ENCODE measurements at regions not wholly inside any gene's neighbourhood (a gene's known extent, or its start where the extent isn't known, plus 50 kb on each side); places are given as distances from the start of the nearest gene placed in this dataset.

DNA sequence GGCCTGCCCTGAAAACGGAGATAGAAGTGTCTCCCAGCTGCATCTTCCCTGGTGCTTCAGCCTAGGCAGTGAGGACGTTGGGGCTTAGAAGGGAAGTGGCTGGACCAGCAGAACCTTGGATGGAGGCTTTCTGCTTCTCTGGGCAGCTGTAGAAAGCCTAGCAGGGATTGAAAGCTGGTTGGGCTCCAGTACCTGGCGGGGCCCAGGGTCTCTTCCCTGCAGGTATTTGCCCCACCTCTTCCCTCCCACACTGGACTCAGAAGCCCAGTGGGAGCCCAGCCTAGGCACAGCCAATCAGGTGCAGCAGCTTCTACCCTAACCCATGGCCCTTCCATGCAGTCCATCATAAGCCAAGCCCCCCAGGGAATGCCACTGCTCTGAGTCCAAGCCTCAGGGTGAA, 190.3 kb upstream of the IRX6 start:
- TF ChIP-seq EZH2 (IDR thresholded peaks at IDR 0.05; ENCODE audit: borderline replicate concordance, insufficient read depth, low read depth, low read length, poor library complexity, severe bottlenecking) (no peak), CTCF (IDR thresholded peaks at IDR 0.05) (no peak)
